LNCAP (cell line): ENCODE measurements at regions not wholly inside any gene's neighbourhood (a gene's known extent, or its start where the extent isn't known, plus 50 kb on each side); places are given as distances from the start of the nearest gene placed in this dataset.

ENCODE experiments used
- TF ChIP-seq, protein P1 (sequence below): fragments of 450-650 bp; IDR thresholded peaks from 2 replicates; pipeline ENCODE4 v1.5.1; 2017; ENCODE audit warnings: mild to moderate bottlenecking

DNA sequence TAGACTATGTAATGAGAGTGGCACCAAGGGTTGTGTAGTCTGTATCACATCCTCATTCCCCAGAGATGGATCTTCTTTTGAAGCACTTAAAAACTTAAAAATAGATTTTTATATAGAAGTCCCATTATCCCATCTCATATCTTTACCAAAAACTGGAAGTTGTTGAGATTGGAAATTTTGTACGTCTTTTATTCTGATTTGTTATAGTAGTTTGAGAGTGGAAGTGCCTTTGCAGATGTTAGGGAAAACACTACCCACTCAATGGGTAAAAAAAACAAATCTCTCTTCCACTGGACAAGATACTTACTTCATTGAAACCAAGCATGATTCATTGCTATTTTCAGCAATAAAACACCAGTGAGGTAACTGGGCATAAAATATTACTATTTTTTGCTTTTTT is 184.4 kb downstream of the MACC1 start:
- TF ChIP-seq, protein P1, sequence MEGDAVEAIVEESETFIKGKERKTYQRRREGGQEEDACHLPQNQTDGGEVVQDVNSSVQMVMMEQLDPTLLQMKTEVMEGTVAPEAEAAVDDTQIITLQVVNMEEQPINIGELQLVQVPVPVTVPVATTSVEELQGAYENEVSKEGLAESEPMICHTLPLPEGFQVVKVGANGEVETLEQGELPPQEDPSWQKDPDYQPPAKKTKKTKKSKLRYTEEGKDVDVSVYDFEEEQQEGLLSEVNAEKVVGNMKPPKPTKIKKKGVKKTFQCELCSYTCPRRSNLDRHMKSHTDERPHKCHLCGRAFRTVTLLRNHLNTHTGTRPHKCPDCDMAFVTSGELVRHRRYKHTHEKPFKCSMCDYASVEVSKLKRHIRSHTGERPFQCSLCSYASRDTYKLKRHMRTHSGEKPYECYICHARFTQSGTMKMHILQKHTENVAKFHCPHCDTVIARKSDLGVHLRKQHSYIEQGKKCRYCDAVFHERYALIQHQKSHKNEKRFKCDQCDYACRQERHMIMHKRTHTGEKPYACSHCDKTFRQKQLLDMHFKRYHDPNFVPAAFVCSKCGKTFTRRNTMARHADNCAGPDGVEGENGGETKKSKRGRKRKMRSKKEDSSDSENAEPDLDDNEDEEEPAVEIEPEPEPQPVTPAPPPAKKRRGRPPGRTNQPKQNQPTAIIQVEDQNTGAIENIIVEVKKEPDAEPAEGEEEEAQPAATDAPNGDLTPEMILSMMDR = no peak

DNA sequence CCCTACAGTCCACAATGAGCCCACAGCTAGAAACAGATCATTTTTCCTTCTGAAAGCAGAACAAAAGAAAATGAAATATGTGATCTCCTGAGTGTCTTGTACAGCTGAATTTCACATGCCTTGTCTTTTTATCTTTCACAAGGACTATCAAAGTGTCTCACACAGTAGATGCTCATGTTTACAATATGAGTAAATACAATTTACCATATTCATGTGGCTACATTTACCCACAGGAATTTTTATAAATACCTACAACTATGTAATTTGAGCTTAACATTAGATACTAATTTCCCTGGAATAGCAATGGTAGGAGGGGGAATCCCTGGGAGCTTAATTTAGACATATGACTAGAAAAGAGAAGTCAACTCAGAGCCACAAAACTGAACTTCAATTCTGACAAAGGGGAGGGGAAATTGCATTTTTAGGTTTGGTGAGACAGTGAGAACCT is 186.2 kb downstream of the MACC1 start:
- TF ChIP-seq, protein P1 = no peak

DNA sequence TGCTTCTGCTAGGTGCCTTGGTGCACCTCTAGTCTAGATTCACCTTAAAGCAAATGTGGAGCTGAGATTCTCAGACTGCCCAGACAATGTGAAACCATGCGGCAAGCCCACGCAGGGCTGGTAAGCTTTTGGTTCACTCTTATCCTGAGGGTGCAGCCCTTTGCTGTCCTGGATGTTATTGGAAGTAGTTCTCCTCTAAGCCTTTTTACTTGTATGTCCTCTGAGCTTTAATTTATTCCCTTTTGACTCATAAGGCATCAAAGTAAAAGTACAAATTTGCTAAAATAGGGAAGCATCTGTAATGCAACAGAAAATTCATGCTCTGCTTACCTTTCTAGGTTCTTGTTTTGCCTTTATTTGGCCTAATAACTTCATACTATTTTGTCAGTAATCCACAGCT is 186.8 kb downstream of the MACC1 start:
- TF ChIP-seq, protein P1 = no peak

DNA sequence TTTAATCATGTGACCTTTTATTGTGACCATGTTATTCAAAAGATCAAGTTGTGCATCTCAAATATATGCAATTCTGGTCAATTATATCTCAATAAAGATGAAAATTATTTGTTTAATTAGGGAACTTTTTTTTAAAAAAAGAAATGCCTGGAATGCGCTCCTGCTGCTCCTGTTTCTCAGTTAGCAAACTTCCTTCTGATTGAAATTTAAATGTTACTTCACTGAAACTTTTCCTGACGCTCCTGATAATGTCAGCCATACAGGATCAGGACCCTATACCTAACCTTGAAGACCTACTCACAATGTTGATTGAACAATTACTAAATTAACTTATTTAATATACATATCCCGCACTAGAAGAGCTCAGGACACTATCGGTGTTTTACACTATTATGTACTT is 190.4 kb downstream of the MACC1 start:
- TF ChIP-seq, protein P1 = no peak

DNA sequence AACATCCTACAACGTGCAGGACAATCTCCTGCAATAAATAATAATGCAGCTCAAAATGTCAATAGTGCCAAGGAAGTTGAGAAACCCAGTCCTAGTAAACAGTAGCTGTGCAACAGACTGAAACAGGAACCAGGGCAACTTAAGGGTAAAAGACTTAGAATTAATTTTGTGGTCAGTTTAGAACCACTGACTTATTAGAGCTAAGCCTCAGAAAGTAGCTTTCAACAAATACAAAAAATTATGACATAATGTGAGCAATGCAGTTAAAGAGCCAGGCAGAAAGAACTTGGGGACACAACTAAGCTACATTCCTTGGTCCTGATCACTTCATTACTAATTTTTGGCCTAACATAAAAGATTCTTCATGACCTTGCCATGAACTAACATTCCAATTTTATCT is 195.4 kb downstream of the MACC1 start:
- TF ChIP-seq, protein P1 = no peak

DNA sequence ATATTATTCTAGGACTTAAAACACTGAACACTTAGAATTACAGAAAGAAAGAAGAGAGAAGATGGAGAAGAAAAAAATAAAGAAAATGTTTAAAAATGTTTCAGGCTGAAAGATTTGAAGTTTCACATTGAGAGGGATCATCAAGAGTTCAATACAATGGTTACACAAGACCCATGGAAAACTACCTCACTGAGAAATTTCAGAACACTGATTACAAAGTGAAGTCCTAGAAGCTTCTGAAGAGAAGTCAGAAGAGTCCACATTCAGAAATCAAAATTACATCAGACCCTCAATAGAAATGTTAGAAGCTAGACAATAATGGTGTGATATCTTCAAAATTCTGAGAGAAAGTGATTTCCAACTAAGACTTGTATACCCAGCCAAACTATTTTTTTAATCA is 196.1 kb downstream of the MACC1 start:
- TF ChIP-seq, protein P1 = no peak

DNA sequence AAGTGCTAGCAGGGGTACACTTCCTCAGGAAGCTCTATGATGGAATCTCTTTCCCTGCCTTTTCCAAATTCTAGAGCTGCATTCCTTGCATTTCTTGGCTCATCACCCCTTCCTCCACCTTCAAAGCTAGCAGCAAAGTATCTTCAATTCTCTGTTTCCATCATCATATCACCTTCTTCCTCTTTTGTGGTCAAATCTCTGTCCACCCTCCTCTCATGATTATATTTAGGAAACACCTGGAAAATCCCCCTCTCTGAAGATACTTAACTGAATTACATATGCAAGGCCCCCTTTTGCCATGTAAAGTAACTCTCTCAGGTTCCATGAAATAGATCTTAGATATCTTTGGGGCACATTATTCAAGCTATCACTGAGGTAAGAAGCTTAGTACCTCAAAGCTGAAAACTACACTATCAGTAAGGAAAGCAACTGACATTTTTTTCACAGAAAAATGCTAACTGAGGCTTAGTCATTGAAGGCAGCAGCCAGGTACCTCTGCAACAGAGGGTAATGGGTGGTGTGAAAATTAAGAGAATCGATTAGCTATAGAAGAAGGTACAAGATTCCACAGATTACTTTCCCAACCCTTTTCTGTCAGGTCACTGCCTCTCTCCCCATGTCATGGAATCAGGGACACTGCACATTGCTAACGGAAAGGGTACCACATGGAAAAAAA is 197.3 kb downstream of the MACC1 start:
- TF ChIP-seq, protein P1 = no peak

DNA sequence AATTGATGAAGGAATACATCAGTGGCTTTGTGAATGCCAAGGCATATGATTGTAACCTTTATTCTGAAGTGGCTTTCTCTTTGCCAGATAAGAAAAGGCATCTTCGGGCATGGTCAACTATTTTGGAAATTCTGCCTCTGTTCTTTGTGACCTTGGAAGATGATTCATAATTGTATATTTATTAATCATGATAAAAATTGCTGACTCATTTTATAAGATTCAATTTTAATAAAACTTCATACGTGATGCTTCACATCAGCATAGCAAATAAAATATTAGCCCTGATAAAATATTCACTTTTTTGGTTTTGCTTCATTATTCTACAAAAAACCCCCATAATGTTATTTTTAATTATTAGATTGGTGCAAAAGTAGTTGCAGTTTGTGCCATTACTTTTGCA is 200.5 kb downstream of the MACC1 start:
- TF ChIP-seq, protein P1 = no peak
